ENCODE measurements at regions not wholly inside any gene's neighbourhood (a gene's known extent, or its start where the extent isn't known, plus 50 kb on each side); places are given as distances from the start of the nearest gene placed in this dataset.
"Not testable (repeated sequence)": the region's sequence is repeated elsewhere in the genome, so short reads cannot be mapped to it uniquely, and the experiment has no call there.

- Histone ChIP-seq H3K27ac (no peak overlapping the region), H3K9me3 (no peaks in the 10 kb centered on the region), H3K36me3 (no peaks in the 10 kb centered on the region), H3K27me3 (no peaks in the 10 kb centered on the region), H3K4me1 (peaks cover 0 to 8% (median 0%) of the 10 kb centered on the region in 9 donors), H3K4me3 (no peak overlapping the region)
- no peak for TF ChIP-seq CTCF (IDR thresholded peaks at IDR 0.05)
- peak in 4 of 8 donors; percentile 44 to 74 (median 62) for ATAC-seq
- DNase-seq: no peak
- 52 to 53% methylated on average over 2 of the region's 2 CpGs for WGBS, 2 donors
- intact Hi-C loops (cut with DNase I): no loop called here
Observed at GRCh38 chr4:79823148-79823763, 249.8 kb downstream of the ANTXR2 start.

- Histone ChIP-seq H3K36me3 (no peaks in the 10 kb centered on the region), H3K27me3 (no peaks in the 10 kb centered on the region), H3K4me3 (no peak overlapping the region), H3K9me3 (peaks cover 0 to 21% (median 0%) of the 10 kb centered on the region in 11 donors), H3K4me1 (peaks cover 0 to 8% (median 0%) of the 10 kb centered on the region in 9 donors), H3K27ac (no peak overlapping the region)
- TF ChIP-seq CTCF (IDR thresholded peaks at IDR 0.05): no peak
- DNase-seq (no peak), ATAC-seq (no peak)
- intact Hi-C loops (cut with DNase I): no loop called here
Observed at GRCh38 chr4:79820427-79820826, 252.6 kb downstream of the ANTXR2 start.

- H3K36me3 ChIP-seq: not testable (repeated sequence)
- WGBS, 2 donors: 78 to 85% methylated on average over 2 of the region's 2 CpGs
Observed at GRCh38 chr4:79807933-79808332, 265.1 kb downstream of the ANTXR2 start.

GRCh38 chr4:79798047-79798446 is 275.0 kb downstream of the ANTXR2 start:
- H3K36me3 ChIP-seq: no peaks in the 10 kb centered on the region
- DNase-seq (no peak), ATAC-seq (no peak)
- intact Hi-C loops (cut with DNase I): no loop called here
- no peak for TF ChIP-seq CTCF (IDR thresholded peaks at IDR 0.05)
- H3K27me3 ChIP-seq: no peaks in the 10 kb centered on the region
- peaks cover 0 to 17% (median 0%) of the 10 kb centered on the region in 11 donors for H3K9me3 ChIP-seq
- H3K4me3 ChIP-seq: no peak overlapping the region
- H3K27ac ChIP-seq: no peak overlapping the region
- no peaks in the 10 kb centered on the region for H3K4me1 ChIP-seq
- WGBS, 2 donors: 75 to 81% methylated on average over 3 of the region's 3 CpGs

More at GRCh38 chr4:79807933-79808332, 265.1 kb downstream of the ANTXR2 start:
- DNase-seq; H3K4me3 ChIP-seq; H3K27ac ChIP-seq; H3K27me3 ChIP-seq; ATAC-seq; H3K4me1 ChIP-seq; intact Hi-C loops (cut with DNase I): not testable (repeated sequence)
- peaks cover 0 to 15% (median 6%) of the 10 kb centered on the region in 11 donors for H3K9me3 ChIP-seq

- Histone ChIP-seq H3K9me3 (peaks cover 0 to 19% (median 0%) of the 10 kb centered on the region in 11 donors), H3K36me3 (no peaks in the 10 kb centered on the region), H3K27me3 (no peaks in the 10 kb centered on the region), H3K27ac (no peak overlapping the region), H3K4me3 (no peak overlapping the region), H3K4me1 (no peaks in the 10 kb centered on the region)
- TF ChIP-seq CTCF (IDR thresholded peaks at IDR 0.05): no peak
- intact Hi-C loops (cut with DNase I): no loop called here
- no peak for ATAC-seq
- WGBS, 2 donors: 82 to 87% methylated on average over 4 of the region's 4 CpGs
- no peak for DNase-seq
Observed at GRCh38 chr4:79796948-79797347, 276.1 kb downstream of the ANTXR2 start.
